Neuron (in vitro differentiated cells): ENCODE measurements at regions not wholly inside any gene's neighbourhood (a gene's known extent, or its start where the extent isn't known, plus 50 kb on each side); places are given as distances from the start of the nearest gene placed in this dataset.

Source experiments
- H2AFZ ChIP-seq: one replicate; pipeline ENCODE4 v1.6.1; 2013; ENCODE audit warnings: low read depth, mild to moderate bottlenecking, inconsistent platforms, low read length, moderate library complexity
- H3K27me3 ChIP-seq: one replicate; pipeline ENCODE4 v1.6.1; 2013; ENCODE audit warnings: low read length; ENCODE audit not compliant: insufficient read depth
- H3K36me3 ChIP-seq: one replicate; pipeline ENCODE4 v1.6.1; 2013; ENCODE audit warnings: low read length; ENCODE audit not compliant: insufficient read depth
- H3K4me1 ChIP-seq: one replicate; pipeline ENCODE4 v1.6.1; 2013; ENCODE audit warnings: low read length; ENCODE audit not compliant: insufficient read depth
- H3K4me3 ChIP-seq: 2 replicates; pipeline ENCODE4 v1.5.1; 2013; ENCODE audit warnings: mild to moderate bottlenecking, low read length, moderate library complexity
- H3K9me3 ChIP-seq: one replicate; pipeline ENCODE4 v1.6.1; 2013; ENCODE audit warnings: low read length

DNA sequence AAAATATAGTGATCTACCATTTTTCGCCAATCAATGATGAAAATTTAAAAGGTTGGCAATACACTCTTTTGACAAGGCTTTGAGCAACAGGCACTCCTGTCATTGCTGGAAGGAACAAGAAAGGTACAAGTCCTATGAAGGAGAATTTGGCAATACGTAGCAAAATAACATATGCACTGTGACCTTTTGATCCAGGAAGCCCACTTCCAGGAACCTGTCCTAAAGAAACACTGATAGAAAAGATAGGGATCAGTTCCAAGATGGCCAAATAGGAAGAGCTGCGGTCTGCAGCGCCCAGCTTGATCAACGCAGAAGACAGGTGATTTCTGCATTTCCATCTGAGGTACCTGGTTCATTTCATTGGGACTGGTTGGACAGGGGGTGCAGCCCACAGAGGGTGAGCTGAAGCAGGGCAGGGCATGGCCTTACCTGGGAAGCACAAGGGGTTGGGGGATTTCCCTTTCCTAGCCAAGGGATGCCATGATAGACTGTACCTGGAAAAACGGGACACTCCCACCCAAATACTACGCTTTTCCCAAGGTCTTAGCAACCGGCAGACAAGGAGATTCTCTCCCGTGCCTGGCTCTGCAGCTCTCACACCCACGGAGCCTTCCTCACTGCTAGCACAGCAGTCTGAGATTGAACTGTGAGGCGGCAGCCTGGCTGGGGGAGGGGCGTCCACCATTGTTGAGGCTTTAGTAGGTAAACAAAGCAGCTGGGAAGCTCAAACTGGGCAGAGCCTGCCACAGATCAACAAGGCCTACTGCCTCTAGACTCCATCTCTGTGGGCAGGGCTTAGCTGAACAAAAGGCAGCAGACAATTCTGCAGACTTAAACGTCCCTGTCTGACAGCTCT lies 69.7 kb upstream of the GALNT18 start:
- Histone ChIP-seq H3K36me3 (no peaks in the 10 kb centered on the region), H3K9me3 (no peaks in the 10 kb centered on the region), H2AFZ (peak overlapping the region; percentile 76), H3K4me3 (peak overlapping the region; percentile 23), H3K27me3 (no peaks in the 10 kb centered on the region), H3K4me1 (peaks cover 8% of the 10 kb centered on the region)

DNA sequence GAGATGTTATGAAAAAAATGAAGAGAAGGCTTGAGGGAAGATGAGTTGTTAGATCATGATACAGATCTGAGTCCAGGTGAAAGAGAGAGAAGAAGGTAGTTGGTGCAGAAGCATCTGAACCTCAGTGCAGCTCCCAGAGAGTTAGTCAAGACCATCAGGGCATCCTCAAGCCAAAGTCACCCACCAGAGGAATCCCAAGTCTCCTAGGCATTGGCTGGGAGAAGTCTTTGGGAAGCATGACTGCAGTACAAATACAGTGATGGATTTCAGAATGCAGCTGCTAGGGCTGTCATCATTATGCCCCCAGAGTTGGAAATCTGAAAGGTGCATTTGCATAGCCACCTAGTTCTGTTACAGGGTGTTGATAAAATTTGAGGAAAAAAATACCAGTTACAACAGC lies 59.7 kb upstream of the GALNT18 start:
- Histone ChIP-seq H3K36me3 (no peaks in the 10 kb centered on the region), H2AFZ (no peak overlapping the region), H3K4me3 (no peak overlapping the region), H3K9me3 (no peaks in the 10 kb centered on the region), H3K4me1 (no peaks in the 10 kb centered on the region), H3K27me3 (no peaks in the 10 kb centered on the region)

DNA sequence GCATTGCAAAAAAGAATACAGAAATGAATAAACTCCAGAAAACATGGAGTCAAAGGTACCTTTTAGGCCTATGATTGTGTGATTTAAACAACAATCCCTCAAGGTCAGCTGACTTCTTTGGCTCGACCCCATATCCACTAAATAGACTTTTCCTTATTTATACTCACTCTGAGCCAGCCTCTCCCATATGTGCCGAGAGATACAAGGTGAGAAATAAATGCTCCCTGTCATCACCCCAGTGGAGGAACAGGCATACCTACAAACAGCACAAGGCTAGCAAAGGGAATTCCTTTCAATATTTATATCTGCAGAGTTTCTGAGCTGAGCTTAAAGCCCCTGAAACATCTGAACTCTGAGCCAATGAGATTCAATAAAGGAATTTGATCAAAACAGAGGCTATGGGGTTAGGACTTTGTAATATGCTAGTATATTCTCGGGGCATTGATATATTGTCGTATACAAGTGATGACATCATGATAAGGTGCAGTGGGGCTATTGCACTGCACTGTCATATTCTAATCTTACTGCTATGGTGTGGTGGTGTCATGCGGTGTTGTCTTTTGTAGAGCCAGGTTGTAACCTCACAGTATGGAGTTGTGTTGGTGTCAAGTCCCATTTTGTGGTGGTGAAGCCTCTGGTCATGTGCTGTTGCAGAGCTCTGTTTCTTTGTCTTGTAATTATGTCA lies 56.0 kb upstream of the GALNT18 start:
- no peaks in the 10 kb centered on the region for H3K27me3 ChIP-seq
- H3K9me3 ChIP-seq = no peaks in the 10 kb centered on the region
- H3K36me3 ChIP-seq = no peaks in the 10 kb centered on the region
- no peak overlapping the region for H3K4me3 ChIP-seq
- no peaks in the 10 kb centered on the region for H3K4me1 ChIP-seq
- H2AFZ ChIP-seq = no peak overlapping the region

DNA sequence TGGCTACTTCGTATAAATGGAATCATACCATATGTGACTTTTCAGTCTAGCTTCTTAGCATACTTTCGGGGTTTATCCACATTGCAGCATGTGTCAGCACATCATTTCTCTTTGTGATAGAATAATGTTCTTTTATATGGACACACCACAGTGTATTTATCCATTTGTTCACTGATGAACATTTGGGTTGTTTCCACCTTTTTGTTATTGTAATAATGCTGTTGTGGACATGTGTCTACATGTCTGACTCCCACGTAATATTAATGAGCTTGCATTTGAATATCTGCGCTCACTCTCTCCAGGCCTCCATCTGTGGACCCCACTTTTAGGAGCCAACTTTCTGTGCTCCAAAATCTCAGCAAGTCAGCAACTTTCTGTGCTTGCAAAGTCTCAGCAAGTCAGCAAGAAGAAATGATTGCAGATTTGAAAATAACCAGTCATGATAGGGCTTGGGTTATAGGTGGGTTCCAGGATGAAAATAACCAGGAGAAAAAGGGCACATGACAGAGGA lies 53.9 kb upstream of the GALNT18 start:
- Histone ChIP-seq H3K9me3 (no peaks in the 10 kb centered on the region), H3K4me1 (no peaks in the 10 kb centered on the region), H2AFZ (no peak overlapping the region), H3K27me3 (no peaks in the 10 kb centered on the region), H3K36me3 (no peaks in the 10 kb centered on the region), H3K4me3 (no peak overlapping the region)

DNA sequence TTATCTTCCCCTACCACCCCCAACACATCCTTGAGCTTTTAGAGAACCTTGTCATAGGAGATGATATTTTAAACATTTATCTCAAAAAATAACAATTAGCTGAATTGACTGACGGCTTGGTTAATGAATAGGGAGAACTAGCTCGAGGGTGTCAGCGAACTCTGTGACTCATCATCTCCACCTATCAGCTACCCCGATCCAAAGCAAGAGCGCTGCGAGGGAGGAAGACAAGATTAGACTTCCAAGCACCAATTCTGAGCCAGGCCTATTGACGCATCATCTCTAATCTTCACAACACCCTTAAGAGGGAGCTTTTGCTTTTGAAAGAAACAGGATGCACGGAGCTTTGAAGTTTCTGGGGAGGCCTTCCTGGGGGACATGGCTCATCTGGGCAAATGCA lies 51.0 kb upstream of the GALNT18 start:
- Histone ChIP-seq H3K4me1 (no peaks in the 10 kb centered on the region), H2AFZ (no peak overlapping the region), H3K9me3 (no peaks in the 10 kb centered on the region), H3K27me3 (no peaks in the 10 kb centered on the region), H3K4me3 (no peak overlapping the region), H3K36me3 (no peaks in the 10 kb centered on the region)

DNA sequence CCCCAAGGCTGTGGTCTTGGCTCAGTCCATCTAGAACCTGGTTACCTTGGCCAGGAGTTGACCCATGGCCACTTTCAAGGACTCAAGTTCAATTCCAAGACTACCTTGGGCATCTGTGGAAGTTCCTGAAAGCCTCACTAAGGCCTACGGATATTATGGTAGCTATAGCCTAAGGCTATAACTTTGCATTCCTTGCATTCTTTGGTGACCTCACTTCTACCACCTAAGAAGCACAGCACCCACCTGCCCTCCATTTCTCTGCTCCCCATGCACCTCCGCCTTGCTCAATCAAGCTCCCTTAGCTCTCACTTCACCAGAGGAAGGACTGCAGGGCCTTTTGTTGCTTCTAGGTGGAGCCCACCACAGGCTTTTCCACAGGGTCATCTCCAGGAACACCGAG lies 50.3 kb upstream of the GALNT18 start:
- Histone ChIP-seq H3K9me3 (no peaks in the 10 kb centered on the region), H3K36me3 (no peaks in the 10 kb centered on the region), H2AFZ (no peak overlapping the region), H3K27me3 (no peaks in the 10 kb centered on the region), H3K4me3 (no peak overlapping the region), H3K4me1 (no peaks in the 10 kb centered on the region)
